GM12878 (cell line): ENCODE measurements at regions not wholly inside any gene's neighbourhood (a gene's known extent, or its start where the extent isn't known, plus 50 kb on each side); places are given as distances from the start of the nearest gene placed in this dataset.

ENCODE experiments used
- ATAC-seq: fragments of 200-7000 bp; cut with Tn5 transposase; 3 replicates; pipeline ENCODE4 v1.9.1; 2020; ENCODE audit warnings: mild to moderate bottlenecking, moderate library complexity
- BruUV-seq: library from RNA; stranded (reverse); fragments of 400-500 nt; replicated peaks from 2 replicates; lab custom pipeline; 2021; lab: Mats Ljungman, UMichigan
- CTCF ChIA-PET: fragments of 300-600 bp; sonication (Branson Sonifier 250); formaldehyde crosslinking; extraction: SDS; loops from one replicate; lab custom pipeline; 2021; ENCODE audit warnings: inconsistent platforms; lab: Yijun Ruan, JAX
- POLR2A ChIA-PET: fragments of 350-600 bp; formaldehyde crosslinking; extraction: SDS; loops from one replicate; lab custom pipeline; 2021; ENCODE audit warnings: inconsistent platforms; lab: Charles Lee
- RAD21 ChIA-PET: fragments of 300-600 bp; sonication (Branson Sonifier 250); formaldehyde crosslinking; loops from one replicate; lab custom pipeline; 2023; ENCODE audit warnings: antibody characterized with exemption; ENCODE audit not compliant: unreplicated experiment; lab: Charles Lee
- SMC1A ChIA-PET: fragments of 300-600 bp; sonication (Branson Sonifier 250); formaldehyde crosslinking; loops from one replicate; lab custom pipeline; 2023; ENCODE audit not compliant: unreplicated experiment, uncharacterized antibody; lab: Charles Lee
- DNase-seq: peaks from one replicate; pipeline ENCODE4 v3.0.0-alpha.2; 2011; ENCODE audit warnings: low read depth, low spot score
- FAIRE-seq: peaks from 3 replicates; lab custom pipeline; 2011; peaks lifted over from hg19 to GRCh38; lab: Jason Lieb, UNC
- H2AFZ ChIP-seq: 2 replicates; pipeline ENCODE4 v1.6.0; 2011; ENCODE audit warnings: low read depth, low read length, control low read depth; ENCODE audit not compliant: control insufficient read depth
- H3K27ac ChIP-seq: 2 replicates; pipeline ENCODE4 v1.5.1; 2011; ENCODE audit warnings: control low read depth; ENCODE audit not compliant: control insufficient read depth, insufficient read depth
- H3K27me3 ChIP-seq, 2 experiments: replicated peaks in 1 of 2; 2 replicates each; pipeline versions ENCODE4 v1.6.0 to v1.6.1; 2011; ENCODE audit warnings: low read length in 1 of 2; ENCODE audit not compliant: control insufficient read depth in 2 of 2, insufficient read depth in 2 of 2
- H3K36me3 ChIP-seq, 2 experiments: 2 replicates each; pipeline ENCODE4 v1.5.1; 2011; ENCODE audit warnings: low read length in 1 of 2; ENCODE audit not compliant: control insufficient read depth in 2 of 2, insufficient read depth in 2 of 2
- H3K4me1 ChIP-seq: 2 replicates; pipeline ENCODE4 v1.6.1; 2011; ENCODE audit warnings: mild to moderate bottlenecking, low read length, moderate library complexity, mixed read lengths; ENCODE audit not compliant: control insufficient read depth, insufficient read depth
- H3K4me2 ChIP-seq: 2 replicates; pipeline ENCODE4 v1.6.0; 2011; ENCODE audit warnings: control low read depth; ENCODE audit not compliant: control insufficient read depth, insufficient read depth
- H3K4me3 ChIP-seq: fragments of 200-600 bp; sonication (generic); 2 replicates; pipeline ENCODE4 v1.5.1; 2016
- H3K79me2 ChIP-seq: 2 replicates; pipeline ENCODE4 v1.6.0; 2011; ENCODE audit warnings: low read length; ENCODE audit not compliant: control insufficient read depth, insufficient read depth
- H3K9ac ChIP-seq: 2 replicates; pipeline ENCODE4 v1.8.0; 2011; ENCODE audit warnings: low read length, control low read depth, mixed read lengths; ENCODE audit not compliant: control insufficient read depth, insufficient read depth
- H3K9me3 ChIP-seq: replicated peaks from 3 replicates; pipeline ENCODE4 v1.5.1; 2011; ENCODE audit warnings: mild to moderate bottlenecking, low read length; ENCODE audit not compliant: control insufficient read depth, insufficient read depth
- H4K20me1 ChIP-seq: 2 replicates; pipeline ENCODE4 v1.6.0; 2011; ENCODE audit not compliant: control insufficient read depth, insufficient read depth
- ATF7 ChIP-seq: fragments of 450-650 bp; IDR thresholded peaks from 2 replicates; pipeline ENCODE4 v1.6.1; 2016; ENCODE audit warnings: low read depth, mild to moderate bottlenecking
- PML ChIP-seq: IDR thresholded peaks from 2 replicates; pipeline ENCODE4 v1.6.1; 2012; ENCODE audit warnings: low read length, inconsistent platforms
- TCF12 ChIP-seq: IDR thresholded peaks from 2 replicates; pipeline ENCODE4 v1.6.1; 2011; ENCODE audit warnings: low read depth, mild to moderate bottlenecking, low read length
- ZBED1 ChIP-seq: IDR thresholded peaks from 2 replicates; pipeline ENCODE4 v1.6.1; 2016; ENCODE audit warnings: borderline replicate concordance
- ZNF592 ChIP-seq: fragments of 450-650 bp; IDR thresholded peaks from 2 replicates; pipeline ENCODE4 v1.6.1; 2017; ENCODE audit warnings: mild to moderate bottlenecking, moderate library complexity
- WGBS: methylation state at CpG from one replicate; pipeline ENCODE4 v1.1.6; 2016; ENCODE audit warnings: low lambda C conversion rate; ENCODE audit not compliant: insufficient replicate concordance, insufficient coverage; ENCODE audit errors: missing lambda C conversion rate; 5-methylcytosine and 5-hydroxymethylcytosine counted together
- in situ Hi-C: fragments of 300-500 bp; cut with MboI; formaldehyde crosslinking; loops from 9 replicates; pipeline ENCODE4 v1.14.3; 2018; ENCODE audit warnings: mixed read lengths
- intact Hi-C: fragments of 100-400 bp; cut with micrococcal nuclease; formaldehyde crosslinking; loops from one replicate; pipeline ENCODE4 v1.14.2; 2022; ENCODE audit not compliant: unreplicated experiment
- TF ChIP-seq, protein P1 (sequence below): fragments of 450-650 bp; IDR thresholded peaks from 2 replicates; pipeline ENCODE4 v1.6.1; 2018; ENCODE audit warnings: borderline replicate concordance, mild to moderate bottlenecking; ENCODE audit not compliant: partially characterized antibody

DNA sequence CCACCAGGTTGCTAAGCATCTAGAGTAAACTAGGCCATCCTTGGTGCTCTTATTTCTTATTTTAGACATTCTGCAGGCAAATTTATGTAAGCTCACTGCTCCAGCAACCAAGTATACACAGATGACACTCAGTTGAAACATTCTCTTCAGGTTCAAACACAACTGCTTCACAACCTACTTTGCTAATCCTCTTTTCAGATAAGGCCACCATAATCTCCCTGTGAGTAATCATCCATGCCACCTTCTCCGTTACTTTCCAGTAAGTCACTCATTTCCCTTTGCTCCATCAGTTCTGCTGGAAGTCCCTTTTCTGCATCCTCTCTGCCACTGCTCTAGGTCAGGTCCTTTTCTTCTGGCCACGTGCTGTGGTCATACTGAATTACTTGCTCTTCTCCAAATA is 120.2 kb upstream of the WDFY3 start:
- BruUV-seq = no TSS peak
- TF ChIP-seq PML (no peak), TCF12 (no peak), ATF7 (no peak), ZBED1 (no peak), ZNF592 (no peak)
- TF ChIP-seq, protein P1, sequence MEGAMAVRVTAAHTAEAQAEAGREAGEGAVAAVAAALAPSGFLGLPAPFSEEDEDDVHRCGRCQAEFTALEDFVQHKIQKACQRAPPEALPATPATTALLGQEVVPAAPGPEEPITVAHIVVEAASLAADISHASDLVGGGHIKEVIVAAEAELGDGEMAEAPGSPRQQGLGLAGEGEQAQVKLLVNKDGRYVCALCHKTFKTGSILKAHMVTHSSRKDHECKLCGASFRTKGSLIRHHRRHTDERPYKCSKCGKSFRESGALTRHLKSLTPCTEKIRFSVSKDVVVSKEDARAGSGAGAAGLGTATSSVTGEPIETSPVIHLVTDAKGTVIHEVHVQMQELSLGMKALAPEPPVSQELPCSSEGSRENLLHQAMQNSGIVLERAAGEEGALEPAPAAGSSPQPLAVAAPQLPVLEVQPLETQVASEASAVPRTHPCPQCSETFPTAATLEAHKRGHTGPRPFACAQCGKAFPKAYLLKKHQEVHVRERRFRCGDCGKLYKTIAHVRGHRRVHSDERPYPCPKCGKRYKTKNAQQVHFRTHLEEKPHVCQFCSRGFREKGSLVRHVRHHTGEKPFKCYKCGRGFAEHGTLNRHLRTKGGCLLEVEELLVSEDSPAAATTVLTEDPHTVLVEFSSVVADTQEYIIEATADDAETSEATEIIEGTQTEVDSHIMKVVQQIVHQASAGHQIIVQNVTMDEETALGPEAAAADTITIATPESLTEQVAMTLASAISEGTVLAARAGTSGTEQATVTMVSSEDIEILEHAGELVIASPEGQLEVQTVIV = no peak
- WGBS = 0% methylated on average over 2 of the region's 2 CpGs
- H3K4me2 ChIP-seq = no peak overlapping the region
- no peaks in the 10 kb centered on the region for H3K79me2 ChIP-seq
- SMC1A ChIA-PET = no interaction called here
- H3K27me3 ChIP-seq = no peaks in the 10 kb centered on the region
- H3K9ac ChIP-seq = no peak overlapping the region
- no peaks in the 10 kb centered on the region for H3K36me3 ChIP-seq
- no peak for DNase-seq
- no peaks in the 10 kb centered on the region for H3K9me3 ChIP-seq
- H3K4me1 ChIP-seq = no peaks in the 10 kb centered on the region
- POLR2A ChIA-PET = no interaction called here
- no peak overlapping the region for H3K4me3 ChIP-seq
- no peak overlapping the region for H3K27ac ChIP-seq
- RAD21 ChIA-PET = no interaction called here
- H4K20me1 ChIP-seq = no peaks in the 10 kb centered on the region
- no peak for ATAC-seq
- CTCF ChIA-PET = interaction anchor here (1.1 kb wide), 1 partner anchor 280 kb away, joined by 3 read pairs; no protein-coding TSS in a partner anchor
- in situ Hi-C loops (no loop called here), intact Hi-C loops (loop anchor here (10.0 kb wide), 1 partner anchor 958 kb away; no protein-coding TSS in a partner anchor)
- no peak for FAIRE-seq
- H2AFZ ChIP-seq = no peak overlapping the region
